ENCODE measurements at regions not wholly inside any gene's neighbourhood (a gene's known extent, or its start where the extent isn't known, plus 50 kb on each side); places are given as distances from the start of the nearest gene placed in this dataset.

DNA sequence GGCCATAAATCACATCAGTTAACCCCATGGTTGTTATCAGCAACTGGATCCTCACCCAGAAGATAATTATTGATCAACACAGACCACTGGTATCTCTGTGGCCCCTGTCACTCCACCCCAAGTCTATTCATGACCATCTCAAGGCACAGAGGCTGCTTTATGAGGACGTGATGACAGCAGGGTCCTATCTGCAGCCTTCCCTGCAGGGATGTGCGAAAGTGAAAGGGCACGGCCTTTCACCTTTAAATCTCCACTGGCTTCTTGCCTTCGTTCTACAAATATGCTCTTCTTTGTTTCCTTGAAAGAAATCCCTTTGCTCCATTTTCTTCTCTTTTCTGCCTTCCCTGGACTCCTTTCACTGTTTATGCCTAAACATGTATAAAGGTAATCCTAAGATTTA lies 170.6 kb upstream of the EDNRA start:
- no peaks in the 10 kb centered on the region for H3K9me3 ChIP-seq
- ATAC-seq (no peak), DNase-seq (no peak), FAIRE-seq (no peak)
- H3K27ac ChIP-seq = no peak overlapping the region
- TF ChIP-seq, protein P1, sequence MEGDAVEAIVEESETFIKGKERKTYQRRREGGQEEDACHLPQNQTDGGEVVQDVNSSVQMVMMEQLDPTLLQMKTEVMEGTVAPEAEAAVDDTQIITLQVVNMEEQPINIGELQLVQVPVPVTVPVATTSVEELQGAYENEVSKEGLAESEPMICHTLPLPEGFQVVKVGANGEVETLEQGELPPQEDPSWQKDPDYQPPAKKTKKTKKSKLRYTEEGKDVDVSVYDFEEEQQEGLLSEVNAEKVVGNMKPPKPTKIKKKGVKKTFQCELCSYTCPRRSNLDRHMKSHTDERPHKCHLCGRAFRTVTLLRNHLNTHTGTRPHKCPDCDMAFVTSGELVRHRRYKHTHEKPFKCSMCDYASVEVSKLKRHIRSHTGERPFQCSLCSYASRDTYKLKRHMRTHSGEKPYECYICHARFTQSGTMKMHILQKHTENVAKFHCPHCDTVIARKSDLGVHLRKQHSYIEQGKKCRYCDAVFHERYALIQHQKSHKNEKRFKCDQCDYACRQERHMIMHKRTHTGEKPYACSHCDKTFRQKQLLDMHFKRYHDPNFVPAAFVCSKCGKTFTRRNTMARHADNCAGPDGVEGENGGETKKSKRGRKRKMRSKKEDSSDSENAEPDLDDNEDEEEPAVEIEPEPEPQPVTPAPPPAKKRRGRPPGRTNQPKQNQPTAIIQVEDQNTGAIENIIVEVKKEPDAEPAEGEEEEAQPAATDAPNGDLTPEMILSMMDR (IDR thresholded peaks at IDR 0.05) = no peak
- no peak overlapping the region for H3K4me3 ChIP-seq
- no peaks in the 10 kb centered on the region for H3K27me3 ChIP-seq
- WGBS, 2 donors = 46 to 48% methylated on average over 4 of the region's 4 CpGs
- no peaks in the 10 kb centered on the region for H3K4me1 ChIP-seq
- intact Hi-C loops (cut with DNase I) = no loop called here
- no peaks in the 10 kb centered on the region for H3K36me3 ChIP-seq

DNA sequence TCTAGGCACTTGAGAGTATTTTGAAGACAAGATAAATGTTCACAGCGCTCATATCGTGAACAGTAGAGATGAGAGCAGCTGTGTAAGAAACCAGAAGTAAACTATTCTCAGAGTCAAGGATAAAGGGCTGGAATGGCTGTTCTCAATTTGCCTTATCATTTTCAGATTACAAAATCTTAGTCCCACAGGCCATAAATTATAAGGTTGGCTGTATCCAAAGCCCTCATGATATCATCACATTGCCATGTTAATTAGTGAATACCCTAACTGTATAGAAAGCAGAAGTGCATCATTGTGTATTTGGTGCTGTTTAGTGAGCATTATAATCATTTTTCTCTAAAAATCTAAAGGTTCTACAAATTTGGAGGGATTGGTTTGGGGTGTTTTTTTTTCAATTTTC lies 168.9 kb upstream of the EDNRA start:
- no peak for DNase-seq
- intact Hi-C loops (cut with DNase I) = no loop called here
- no peak overlapping the region for H3K27ac ChIP-seq

DNA sequence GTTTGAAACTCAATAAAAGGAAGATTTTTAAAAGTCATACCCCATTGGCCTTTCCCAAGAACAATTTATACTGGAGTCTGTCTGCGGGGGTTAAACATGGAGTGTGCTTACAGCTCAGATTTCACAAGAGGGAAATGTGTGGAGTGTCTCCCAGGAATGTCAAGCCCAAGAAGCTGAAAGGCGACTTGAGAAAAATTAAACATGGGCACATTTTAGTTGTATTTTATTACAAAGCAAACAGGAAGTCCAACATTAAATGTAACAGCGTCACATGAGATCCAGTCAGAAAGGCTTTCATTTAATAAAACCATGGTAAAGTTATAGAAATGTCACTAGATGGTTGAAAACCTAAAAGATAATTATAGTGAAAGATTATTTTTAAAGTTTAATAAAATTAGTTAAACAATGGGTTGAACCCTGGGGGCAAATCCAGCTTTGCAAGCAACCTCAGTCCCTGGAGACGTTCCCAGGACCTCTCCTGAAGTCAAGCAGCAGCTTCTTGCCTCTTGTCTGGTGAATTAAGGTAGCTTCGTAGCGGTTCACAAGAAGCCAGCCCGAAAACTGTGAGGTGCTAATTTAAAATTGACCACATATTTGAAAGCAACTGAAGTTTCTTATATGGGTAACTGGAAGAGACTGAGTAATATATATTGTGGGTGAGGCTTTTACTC lies 168.4 kb upstream of the EDNRA start:
- TF ChIP-seq, protein P1 (IDR thresholded peaks at IDR 0.05) = no peak
- DNase-seq = no peak
- FAIRE-seq = no peak

More for the DNA sequence above, 168.9 kb upstream of the EDNRA start:
- H3K9me3 ChIP-seq = no peaks in the 10 kb centered on the region
- no peaks in the 10 kb centered on the region for H3K36me3 ChIP-seq
- TF ChIP-seq, protein P1 (IDR thresholded peaks at IDR 0.05) = no peak
- ATAC-seq (no peak), FAIRE-seq (no peak)
- H3K4me1 ChIP-seq = no peaks in the 10 kb centered on the region
- 74 to 76% methylated on average over 2 of the region's 2 CpGs for WGBS, 2 donors
- no peak overlapping the region for H3K4me3 ChIP-seq
- no peaks in the 10 kb centered on the region for H3K27me3 ChIP-seq

DNA sequence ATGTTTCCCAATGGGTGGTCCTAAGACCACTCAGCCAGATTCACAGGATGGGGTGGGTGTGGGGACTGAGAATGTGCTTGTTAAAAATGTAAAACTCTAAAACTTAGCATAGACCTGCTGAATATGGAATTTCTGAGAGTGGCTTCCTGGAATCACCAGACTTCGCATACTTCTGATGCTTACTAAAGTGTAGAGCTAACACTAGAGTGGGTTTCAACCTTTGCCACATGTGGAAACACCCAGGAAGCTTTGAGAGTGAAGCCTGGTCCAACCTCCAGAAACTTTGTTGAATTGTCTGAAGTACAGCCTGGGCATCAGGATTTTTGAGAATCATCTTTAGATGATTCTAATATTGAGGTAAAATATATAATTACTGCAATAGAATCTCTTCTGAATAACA lies 167.8 kb upstream of the EDNRA start:
- DNase-seq = no peak
- Histone ChIP-seq H3K9me3 (no peaks in the 10 kb centered on the region), H3K27me3 (no peaks in the 10 kb centered on the region), H3K4me1 (no peaks in the 10 kb centered on the region), H3K36me3 (no peaks in the 10 kb centered on the region), H3K4me3 (no peak overlapping the region), H3K27ac (no peak overlapping the region)
- ATAC-seq = no peak
- intact Hi-C loops (cut with DNase I) = no loop called here
- FAIRE-seq = no peak
- WGBS, 2 donors = 78 to 84% methylated on average over 1 of the region's 1 CpG
- TF ChIP-seq, protein P1 (IDR thresholded peaks at IDR 0.05) = no peak

More for the DNA sequence above, 168.4 kb upstream of the EDNRA start:
- H3K27me3 ChIP-seq = no peaks in the 10 kb centered on the region
- 41 to 44% methylated on average over 7 of the region's 7 CpGs for WGBS, 2 donors
- H3K27ac ChIP-seq = no peak overlapping the region
- H3K4me1 ChIP-seq = no peaks in the 10 kb centered on the region
- ATAC-seq = no peak
- H3K4me3 ChIP-seq = no peak overlapping the region
- intact Hi-C loops (cut with DNase I) = no loop called here
- H3K36me3 ChIP-seq = no peaks in the 10 kb centered on the region
- no peaks in the 10 kb centered on the region for H3K9me3 ChIP-seq

DNA sequence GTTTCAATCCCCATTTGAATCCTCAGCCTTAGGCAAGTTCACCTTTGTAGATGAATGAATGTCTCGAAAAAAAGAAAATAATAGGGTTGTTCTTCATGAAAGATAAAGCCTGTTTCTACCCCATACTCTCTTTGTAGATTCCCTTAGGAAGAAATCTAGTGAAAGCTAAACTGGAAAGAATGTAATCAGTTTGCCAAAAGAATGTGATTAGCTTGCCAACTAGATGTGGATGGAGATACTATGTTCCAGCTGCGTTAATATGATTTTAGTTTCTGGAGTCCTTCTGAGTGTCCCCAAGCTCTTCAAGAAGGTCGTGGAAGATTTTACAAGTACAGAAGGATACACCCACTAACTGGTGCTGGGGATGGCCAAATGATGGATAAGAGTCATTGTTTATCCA lies 162.3 kb upstream of the EDNRA start:
- Histone ChIP-seq H3K27me3 (no peaks in the 10 kb centered on the region), H3K9me3 (no peaks in the 10 kb centered on the region), H3K27ac (no peak overlapping the region), H3K4me3 (no peak overlapping the region), H3K4me1 (no peaks in the 10 kb centered on the region), H3K36me3 (no peaks in the 10 kb centered on the region)
- DNase-seq (no peak), FAIRE-seq (no peak), ATAC-seq (no peak)
- TF ChIP-seq, protein P1 (IDR thresholded peaks at IDR 0.05) = no peak
- intact Hi-C loops (cut with DNase I) = no loop called here
- 31 to 45% methylated on average over 3 of the region's 3 CpGs for WGBS, 2 donors

Measured in pancreas (tissue), 10 donors.